ELF-1 (cell line): ENCODE measurements at regions not wholly inside any gene's neighbourhood (a gene's known extent, or its start where the extent isn't known, plus 50 kb on each side); places are given as distances from the start of the nearest gene placed in this dataset.

ENCODE experiments used
- DNase-seq: peaks from one replicate; pipeline ENCODE4 v3.0.0-alpha.2; 2016; ENCODE audit warnings: low read depth, low spot score

DNA sequence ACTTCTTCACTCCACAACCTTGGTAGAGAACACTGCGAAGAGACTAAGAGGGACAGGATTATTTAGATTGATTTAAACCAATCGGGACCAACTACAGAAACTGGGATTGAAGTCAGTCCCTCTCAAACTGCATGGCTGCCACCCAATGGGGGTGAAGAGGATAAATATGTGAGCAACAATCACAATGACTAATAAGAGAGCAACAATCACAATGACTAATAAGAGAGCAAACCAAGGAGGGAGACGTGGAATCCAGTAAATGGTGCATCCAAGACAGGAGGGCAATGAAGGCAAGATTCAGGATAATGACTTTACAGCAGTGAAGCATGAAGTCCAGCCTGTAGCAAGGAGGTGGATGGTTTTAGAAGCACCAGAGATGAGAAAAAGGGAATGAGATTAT lies 322.8 kb downstream of the TTLL7 start:
- DNase-seq: no peak

DNA sequence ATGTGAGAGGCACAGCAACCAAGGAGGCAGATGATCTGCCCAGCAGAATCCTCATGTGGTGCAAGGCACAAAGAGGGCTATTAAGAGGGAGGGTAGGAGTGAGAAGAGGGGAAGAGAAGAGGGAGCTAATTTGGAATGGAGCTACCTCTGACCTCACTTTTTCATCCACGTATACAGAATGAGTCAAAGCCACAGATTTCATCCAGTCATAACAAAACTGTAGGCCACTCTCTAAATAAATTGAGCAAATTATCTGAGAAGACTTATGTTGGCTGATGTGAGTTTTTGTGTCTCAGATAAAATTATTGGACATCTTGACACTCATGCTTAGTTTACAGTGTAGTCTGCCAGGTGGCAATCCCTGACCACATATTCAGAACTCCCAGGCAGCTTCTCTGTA lies 325.6 kb downstream of the TTLL7 start:
- no peak for DNase-seq

DNA sequence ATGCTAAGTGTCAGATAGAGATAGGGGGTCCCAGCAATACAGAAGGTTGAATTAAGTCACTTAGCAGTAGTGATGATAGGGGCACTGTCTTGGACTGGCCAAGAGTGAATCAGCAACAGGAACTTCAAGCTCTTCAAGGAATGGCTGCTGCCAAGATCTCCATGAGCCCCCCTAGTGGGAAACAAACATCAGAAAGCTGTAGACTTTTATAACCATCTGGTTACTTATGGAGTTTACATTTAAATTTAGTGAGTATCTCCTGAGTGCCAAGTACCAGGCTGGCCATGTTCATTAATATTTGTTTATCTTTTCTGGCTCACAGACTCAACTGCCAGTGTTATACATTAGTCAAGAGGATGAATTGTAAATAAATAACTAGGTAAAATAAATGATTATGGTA lies 327.3 kb downstream of the TTLL7 start:
- no peak for DNase-seq

DNA sequence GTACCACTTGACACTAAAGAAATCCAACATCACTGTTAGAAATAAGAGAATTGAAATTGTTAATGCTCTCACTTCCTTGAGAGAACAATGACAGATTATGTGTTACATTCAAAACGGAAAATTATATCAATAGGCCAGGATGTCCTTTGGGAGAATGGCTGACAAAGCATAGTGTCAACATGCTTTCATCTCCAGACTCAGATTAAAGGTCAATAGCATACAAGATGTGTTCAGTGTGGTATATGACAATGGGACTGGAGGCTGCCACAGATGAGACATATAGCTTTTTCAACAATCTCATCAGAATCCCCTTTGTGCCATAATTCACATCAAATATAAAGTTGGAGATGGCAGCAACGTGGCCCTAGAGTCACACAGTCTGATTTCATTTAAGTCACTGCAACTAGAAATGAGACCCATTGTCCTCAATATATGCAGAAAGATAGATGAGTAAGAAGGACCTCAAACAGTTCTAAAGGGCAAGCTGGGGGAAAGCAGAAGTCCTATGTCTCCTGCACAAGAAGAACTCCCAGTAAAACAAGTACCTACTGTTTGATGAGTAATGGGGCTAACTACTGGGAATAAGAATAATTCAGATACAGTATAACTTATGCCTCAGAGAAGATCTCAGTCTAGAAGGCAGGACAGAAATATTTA lies 327.9 kb downstream of the TTLL7 start:
- no peak for DNase-seq

DNA sequence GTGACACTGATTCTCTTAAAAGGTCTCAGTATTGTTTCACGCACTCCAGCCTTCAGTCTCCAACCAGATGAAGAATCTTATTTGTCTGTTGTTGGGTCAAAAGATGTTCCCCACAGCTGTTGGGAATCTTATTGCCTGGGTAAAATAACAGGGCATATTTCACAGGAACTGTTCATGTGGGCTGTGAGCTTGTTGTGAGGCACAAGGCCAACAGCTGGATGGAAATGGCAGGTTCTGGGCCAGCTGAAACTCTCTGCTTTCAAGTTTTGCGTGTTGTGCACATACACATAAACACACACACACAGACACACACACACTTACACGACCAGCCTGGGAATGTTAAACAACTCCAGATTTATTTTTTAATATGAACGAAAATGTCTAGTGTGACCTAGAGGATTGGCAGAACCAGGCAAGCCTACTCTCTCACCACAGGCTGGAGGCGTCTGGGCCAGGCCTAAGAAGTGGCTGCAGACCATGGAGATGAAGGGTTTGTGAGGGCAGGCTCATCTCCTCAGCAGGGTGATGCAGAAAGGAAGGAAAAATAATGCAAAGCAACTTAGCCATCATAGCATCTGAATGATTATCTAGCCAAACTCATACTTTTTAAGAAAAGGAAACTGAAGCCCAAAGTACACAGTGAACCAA lies 357.0 kb downstream of the TTLL7 start:
- no peak for DNase-seq

DNA sequence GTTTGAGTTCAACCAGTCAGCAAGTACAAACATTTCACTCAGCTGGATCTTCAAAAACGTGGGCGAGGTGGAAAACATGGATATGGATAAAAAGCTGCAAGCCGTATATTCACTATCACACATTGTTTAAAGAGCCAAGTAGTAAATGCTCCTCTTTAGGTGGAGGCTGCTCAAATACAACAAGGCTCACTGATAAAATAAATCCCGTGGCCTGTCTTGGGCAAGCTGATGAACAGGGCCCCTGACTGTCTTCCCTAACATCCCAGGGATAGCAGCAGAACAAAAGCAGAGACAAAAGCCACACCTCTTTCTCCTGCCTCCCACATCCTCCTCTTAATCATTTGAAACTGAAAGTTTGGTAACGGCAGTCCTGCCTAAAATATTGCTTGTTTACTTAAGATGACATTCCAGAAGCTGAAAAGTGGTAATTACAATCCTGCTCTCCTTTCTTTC lies 357.7 kb downstream of the TTLL7 start:
- DNase-seq: no peak

DNA sequence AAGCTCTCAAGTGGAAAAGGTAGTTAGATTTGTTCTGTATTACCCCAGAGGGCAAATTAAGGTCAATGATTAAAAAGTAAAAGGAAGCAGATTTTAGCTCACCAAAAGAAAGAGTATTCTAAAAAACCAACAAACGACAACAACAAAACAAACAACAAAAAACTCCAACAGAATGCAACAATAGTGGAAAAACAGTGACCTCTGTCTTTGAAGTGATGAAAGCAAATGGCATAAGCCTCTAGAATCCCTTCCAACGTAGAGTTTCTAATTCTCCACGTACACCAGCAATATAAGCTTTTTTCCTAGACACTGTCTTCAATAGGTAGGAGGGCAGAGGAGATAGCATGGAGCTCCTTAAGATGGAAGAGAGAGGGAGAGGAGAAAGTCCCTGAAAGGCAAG lies 359.1 kb downstream of the TTLL7 start:
- no peak for DNase-seq

DNA sequence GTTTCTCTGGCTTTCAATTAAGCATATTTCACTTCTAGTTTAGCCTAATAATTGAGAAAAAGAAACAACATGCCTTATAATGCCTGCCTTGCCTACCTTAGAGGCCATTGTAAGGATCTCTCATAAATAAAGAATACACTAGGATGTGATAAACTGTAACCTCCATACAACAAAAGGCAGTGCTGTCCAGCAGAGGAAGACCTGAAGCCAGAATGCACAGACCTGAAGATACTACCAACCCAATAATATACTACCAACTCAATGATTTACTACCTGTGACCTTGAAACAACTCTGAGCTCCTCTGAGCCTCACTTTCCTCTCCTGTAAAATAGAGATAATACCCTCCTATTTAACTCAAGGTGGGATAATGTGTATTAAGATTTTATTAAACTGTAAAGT lies 361.3 kb downstream of the TTLL7 start:
- DNase-seq: no peak

DNA sequence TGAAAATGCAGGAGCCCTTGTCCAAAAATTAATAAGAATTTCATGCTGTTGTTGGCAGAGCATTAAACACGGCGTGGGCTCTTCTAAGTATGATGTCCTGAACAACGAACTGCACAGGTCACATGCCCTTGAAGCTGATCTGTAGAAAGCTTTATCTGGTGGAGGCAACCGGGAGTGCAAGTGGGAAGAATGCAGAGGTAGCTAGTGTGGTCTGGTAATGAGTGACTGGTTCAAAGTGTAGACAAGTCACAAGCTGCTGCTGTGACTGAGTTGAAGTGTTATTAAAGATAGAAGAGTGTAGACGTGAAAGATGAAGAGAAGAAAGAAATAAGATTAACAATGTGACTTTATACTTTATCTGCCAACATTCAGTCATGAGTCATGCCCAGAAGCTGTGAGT lies 361.9 kb downstream of the TTLL7 start:
- no peak for DNase-seq

DNA sequence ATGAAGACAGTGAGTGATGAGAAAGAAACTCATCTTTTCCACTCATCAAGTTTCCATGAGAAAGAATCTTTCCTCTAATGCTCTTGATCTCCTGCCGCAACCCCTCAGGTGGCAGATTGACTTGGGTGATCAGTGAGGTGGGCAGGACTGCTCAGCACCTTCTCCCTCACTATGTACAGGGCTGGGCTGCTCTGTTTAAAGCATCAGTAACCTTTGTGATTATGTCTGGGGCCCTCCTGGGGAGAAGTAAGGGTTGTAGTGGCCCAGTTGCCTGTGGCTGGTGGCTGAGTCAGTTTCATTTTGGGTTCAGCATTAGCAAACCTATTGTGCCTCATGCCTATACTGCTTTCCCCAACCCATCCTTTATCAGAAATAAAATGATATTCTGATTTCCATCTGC lies 366.0 kb downstream of the TTLL7 start:
- DNase-seq: no peak

DNA sequence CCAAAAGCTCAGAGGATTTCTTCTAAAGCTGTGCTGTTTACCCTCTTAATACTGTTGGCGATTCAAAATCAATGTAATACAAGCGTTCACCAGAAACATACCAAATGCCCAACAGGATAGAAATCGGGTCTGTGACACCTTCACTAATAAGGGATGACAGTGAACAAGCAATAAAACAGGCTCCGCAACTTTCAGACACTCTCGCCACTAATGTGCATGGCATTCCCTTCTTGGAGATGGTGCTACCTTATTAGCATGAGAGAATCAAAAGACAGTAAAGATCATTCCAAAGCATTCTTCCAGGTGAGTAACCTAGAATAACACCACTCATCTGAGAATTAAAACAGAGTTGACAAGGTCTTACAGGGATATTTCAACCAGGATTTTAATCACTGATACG lies 367.1 kb downstream of the TTLL7 start:
- DNase-seq: no peak

DNA sequence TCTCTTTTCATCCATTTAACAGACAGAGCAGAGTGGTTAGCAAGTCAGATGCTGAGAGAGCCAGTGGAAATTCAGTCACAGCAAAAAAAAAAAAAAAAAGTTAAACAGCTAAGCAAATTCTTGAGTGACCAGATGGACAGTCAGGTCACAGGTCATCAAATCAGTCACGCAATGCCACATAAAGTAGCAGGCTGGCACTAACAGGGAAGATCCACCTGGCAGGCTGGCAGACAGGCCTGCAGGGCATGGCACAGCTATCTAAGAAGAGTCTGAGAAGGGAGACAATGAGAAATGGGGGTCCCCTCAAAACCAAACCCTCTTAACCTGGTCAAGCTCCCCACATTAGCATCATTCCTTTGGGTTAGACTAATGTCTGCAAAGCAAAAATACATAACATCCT lies 371.9 kb downstream of the TTLL7 start:
- DNase-seq: no peak

DNA sequence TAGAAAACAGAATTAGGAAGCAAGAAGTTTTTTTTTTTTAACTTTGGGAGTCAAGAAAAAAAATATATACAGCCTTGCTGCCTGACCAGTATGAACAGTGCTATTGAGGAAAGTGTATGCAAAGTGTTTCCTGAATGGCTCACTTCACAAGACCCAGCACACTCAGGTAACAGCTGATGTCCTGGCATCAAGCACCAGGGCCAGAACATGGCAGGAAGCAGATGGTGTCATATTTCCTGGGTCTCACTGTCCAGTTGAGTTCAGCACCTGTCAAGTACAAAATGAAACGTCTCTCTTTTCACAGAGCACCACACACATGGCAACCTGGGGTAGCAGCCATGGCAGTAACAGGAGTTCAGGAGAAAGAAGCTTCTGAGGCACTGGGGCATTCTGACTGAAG lies 372.3 kb downstream of the TTLL7 start:
- DNase-seq: no peak

DNA sequence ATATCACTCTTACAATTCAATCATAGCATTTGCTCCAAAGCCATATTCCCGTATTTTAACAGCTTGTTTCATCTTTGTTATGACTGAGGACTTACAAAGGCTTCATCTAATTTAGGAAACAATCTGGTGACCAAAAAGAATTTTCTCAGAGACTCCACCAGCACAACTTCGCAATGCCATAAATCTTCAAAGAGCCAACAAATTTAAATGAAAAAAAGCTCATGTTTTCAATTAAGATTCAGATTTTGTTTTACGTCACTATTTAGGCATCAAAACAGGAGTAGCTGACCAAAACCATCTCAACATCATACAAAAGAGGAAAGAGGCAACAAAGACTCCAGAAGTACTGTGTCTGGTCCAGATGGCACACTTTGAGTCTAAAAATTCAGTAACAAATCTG lies 373.3 kb downstream of the TTLL7 start:
- no peak for DNase-seq

DNA sequence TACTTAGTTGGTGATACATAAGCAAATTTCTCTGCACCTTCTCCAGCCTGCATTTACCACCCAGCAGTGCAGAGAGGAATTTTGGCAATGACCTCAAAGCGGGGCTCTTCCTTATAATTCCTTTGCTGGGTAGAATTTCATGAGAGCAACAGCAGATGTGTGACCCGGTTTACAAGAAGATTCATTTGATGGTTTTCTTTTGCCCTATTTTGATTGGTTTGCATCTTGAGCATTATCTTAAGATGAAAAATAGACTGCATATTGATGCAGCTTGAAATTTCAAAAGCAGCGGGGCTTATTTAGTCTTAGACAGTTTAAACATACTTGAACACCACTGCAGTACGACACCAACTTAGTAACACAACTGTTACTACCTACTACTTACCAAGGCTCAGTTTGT lies 378.9 kb downstream of the TTLL7 start:
- DNase-seq: no peak

DNA sequence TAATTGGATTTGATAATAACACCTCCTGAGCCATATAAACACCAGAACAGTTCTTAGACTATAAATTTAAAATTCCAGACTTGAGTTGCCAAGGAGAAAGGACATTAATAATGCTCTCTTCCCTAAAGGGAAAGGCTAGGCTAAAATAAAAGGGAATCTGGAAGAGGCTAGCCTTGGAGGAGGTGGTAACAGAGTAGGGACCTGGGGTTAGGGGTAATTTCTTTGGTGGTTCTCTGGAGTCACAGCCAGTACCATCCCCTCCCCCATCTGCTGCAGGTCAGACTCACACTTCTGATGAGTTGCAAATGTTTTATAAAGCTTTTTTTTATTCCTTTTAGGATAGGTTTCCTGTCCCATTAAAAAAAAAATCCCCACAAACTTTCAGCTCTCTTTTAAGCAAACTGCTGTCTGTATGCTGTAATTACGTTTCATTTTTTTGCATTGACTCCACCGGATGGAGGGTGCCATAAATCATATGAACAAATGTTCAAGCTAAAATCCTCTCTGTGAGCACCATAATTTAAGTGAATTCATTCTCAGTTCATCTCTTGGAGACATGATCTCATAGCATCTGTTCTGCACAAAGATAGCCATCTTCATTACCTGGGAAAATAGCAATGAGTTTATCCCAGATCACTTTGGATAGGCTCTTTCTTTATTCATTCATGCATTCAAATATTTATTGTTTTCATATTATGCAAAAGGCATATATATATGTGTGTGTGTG lies 379.6 kb downstream of the TTLL7 start:
- DNase-seq: no peak

DNA sequence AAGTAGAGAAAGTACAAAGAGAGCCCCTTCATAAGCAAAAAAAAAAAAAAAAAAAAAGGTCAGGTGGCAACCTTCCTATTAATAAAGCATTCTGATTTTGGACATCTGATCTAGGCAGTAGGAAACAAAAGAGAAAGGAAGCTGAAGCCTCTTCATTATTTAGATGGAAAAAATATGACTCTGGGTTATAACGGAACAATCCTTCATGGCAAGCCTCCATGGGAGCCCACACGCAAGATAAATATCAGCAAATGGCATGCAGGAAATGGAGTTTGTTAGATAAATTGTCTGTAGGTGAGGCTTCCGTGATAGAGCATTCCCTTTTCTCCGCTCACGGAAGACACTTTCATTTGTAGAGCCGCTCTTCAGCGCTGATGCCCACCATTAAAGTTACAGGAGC lies 381.0 kb downstream of the TTLL7 start:
- no peak for DNase-seq

DNA sequence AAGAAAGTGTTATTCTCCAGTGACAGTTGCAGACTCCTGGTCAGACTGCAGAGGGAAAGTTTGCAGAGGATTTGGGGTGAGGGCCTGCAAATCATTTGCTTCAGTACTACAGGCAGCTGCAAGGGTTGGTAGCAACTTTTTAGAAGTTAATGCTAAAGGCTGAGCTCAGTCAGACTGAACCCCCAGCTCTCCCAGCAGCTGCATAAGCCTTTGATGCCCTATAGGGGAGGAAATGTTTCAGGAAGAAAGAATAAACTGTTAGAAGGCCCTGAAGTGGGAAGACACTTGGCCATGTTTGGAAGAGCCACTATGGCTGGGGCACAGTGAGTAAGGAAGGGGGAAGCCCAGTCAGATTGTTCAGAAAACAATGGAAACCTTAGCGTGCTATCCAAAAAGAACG lies 383.6 kb downstream of the TTLL7 start:
- no peak for DNase-seq

DNA sequence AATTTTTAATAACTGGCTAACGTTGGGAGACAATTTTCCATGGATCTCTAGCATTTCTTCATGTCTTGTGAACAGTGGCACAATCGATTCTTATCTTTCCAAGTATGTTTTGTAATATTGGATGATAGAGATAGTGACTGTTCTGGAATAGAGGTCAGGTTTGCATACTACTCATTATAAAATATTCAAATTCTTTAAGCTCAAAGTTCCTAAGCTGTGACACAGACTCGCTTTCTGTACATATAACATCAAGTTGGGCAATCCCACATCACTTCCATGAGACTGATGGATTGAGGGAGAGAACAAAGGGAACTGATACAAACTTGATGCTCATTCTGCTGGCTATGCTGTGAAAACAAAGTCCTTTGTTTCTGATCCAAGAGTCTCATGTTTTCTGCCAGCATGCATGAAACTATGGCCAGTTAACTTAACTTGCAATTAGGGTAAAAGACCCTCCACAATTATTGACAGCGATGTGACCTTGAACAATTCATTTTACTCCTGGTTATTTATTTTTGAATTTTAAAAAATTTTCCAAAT lies 392.4 kb downstream of the TTLL7 start:
- no peak for DNase-seq

DNA sequence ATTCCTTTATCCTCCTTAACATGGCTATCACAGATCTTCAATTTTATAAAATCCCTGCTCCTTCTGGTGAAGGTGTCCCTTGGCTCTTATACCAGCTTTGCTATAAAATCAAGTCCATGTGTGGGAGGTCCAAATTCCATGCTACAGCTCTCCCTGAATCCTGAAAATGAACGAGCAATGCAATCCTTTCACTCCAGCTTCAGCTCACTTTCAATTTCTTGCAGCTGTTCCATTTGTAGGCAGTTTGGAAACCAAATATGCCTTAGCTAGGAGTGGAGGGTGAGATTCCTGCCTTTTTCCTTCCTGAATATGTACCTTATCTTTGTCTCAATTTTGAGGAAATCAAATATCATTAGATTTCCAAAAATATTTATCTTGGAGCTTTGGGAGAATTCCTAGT lies 402.6 kb downstream of the TTLL7 start:
- DNase-seq: no peak

DNA sequence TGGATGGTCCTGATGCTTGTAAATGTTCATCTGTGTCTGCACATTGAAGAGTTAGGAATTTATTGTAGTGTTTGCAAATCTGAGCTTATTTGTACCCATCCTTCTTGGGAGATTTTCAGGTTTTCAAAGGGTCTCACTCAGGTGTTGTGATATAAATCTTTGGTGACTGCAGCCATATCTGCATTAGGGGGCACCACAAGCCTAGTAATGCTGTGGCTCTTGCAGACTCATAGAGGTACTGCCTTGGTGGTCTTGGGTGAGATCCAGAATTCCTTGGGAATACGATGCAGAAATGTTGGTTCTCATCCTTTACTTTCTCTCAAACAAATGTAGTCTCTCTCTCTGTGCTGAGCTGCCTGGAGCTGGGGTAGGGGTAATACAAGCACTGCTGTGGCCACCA lies 405.9 kb downstream of the TTLL7 start:
- peak; percentile 19 for DNase-seq

DNA sequence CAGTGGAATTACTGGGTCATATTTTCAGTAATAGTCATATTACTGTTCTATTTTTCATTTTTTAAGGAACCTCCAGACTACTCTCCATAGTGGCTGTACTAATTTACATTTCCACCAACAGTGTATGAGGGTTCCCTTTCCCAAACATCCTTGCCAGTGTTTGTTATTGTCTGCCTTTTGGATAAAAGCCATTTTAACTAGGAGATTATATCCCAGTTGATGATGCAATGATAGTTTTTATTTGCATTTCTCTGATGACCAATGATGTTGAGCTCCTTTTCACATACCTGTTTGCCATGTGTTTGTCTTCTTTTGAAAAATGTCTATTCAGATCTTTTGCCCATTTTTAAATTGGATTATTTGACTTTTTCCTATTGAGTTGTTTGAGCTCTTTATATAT lies 410.8 kb downstream of the TTLL7 start:
- DNase-seq: no peak
